ENCODE measurements at regions not wholly inside any gene's neighbourhood (a gene's known extent, or its start where the extent isn't known, plus 50 kb on each side); places are given as distances from the start of the nearest gene placed in this dataset.
"Not testable (repeated sequence)": the region's sequence is repeated elsewhere in the genome, so short reads cannot be mapped to it uniquely, and the experiment has no call there.

DNA sequence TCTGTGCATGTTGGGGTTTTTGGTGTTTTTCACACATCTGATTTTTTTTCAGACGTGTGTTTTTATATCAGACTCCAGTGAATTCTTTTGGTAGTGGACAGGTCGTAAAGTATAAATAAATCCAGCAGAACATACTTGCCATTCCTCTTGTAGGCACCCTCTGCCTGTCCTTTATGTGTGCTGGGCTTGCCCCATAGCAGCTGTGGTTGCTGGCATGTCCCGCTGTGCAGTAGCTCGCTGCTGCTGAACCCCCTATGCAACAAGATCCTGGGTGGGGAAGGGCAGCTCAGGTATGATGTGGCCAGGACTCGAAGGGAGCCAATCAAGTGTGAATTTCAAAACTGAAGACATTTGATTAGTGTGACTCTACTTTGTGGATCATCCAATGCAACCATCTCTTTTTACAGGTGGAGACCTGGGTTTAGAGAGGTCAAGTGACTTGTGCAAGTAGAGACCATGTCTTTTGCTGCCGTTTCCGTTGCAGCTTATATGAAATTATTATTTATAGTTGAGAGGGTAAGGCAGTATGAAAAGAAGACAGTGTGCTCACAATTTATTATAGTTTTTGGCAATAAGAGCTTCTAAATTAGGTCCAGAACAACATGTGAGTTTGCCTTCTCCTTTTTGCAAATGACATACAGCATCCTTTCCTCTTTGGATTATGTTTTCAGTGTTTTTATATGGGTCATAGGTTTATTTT is 350.8 kb upstream of the C2CD4B start:
- peak; percentile 48 for DNase-seq (ENCODE audit: low read depth)
- TF ChIP-seq, protein P1, sequence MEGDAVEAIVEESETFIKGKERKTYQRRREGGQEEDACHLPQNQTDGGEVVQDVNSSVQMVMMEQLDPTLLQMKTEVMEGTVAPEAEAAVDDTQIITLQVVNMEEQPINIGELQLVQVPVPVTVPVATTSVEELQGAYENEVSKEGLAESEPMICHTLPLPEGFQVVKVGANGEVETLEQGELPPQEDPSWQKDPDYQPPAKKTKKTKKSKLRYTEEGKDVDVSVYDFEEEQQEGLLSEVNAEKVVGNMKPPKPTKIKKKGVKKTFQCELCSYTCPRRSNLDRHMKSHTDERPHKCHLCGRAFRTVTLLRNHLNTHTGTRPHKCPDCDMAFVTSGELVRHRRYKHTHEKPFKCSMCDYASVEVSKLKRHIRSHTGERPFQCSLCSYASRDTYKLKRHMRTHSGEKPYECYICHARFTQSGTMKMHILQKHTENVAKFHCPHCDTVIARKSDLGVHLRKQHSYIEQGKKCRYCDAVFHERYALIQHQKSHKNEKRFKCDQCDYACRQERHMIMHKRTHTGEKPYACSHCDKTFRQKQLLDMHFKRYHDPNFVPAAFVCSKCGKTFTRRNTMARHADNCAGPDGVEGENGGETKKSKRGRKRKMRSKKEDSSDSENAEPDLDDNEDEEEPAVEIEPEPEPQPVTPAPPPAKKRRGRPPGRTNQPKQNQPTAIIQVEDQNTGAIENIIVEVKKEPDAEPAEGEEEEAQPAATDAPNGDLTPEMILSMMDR (conservative IDR thresholded peaks at IDR 0.05; ENCODE audit: low read length): no peak
- no peak overlapping the region for H3K4me3 ChIP-seq (ENCODE audit: low read length)

DNA sequence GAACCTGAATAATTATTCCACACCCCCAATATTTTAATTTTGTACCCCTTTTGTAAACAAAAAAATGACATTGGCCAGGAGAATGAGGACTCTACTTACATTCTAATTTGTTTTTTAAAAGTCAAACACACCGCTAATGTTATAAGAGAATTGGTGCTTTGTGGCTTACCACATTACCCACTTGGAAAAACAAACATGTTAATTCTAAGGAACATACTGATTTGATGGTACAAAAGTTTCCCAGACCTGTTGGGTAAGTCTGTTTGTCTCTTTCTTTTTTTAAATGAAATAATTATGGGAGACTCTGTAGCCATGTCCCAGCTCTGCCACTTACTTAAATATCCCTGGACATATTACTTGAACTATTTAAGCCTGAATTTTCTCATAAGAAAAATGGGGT is 352.5 kb upstream of the C2CD4B start:
- no peak overlapping the region for H3K4me3 ChIP-seq (ENCODE audit: low read length)
- TF ChIP-seq, protein P1 (conservative IDR thresholded peaks at IDR 0.05; ENCODE audit: low read length): no peak
- DNase-seq (ENCODE audit: low read depth): no peak

DNA sequence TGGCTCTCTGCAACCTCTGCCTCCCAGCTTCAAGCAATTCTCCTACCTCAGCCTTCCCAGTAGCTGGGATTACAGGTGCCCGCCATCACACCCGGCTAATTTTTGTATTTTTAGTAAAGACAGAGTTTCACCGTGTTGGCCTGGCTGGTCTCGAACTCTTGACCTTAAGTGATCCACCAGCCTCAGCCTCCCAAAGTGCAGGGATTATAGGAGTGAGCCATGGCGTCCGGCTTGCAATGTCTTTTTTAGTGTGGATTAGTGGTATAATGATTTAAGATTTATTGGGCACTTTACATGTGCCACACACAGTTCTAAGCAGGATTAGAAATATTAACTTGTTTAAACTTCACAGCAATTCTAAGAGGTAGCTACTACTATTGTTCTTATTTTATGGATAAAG is 353.6 kb upstream of the C2CD4B start:
- DNase-seq (ENCODE audit: low read depth); H3K4me3 ChIP-seq (ENCODE audit: low read length): not testable (repeated sequence)

DNA sequence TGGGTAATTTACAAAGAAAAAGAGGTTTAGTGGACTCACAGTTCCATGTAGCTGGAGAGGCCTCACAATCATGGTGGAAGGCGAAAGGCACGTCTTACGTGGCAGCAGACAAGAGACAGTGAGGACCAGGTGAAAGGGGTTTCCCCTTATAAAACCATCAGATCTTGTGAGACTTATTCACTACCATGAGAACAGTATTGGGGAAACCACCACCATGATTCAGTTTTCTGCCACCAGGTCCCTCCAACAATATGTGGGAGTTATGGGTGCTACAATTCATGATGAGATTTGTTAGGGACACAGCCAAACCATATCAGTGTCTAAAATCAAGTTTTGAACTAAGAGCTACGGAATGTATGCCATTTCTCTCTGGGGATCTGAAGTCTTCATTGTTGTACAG is 354.8 kb upstream of the C2CD4B start:
- no peak overlapping the region for H3K4me3 ChIP-seq (ENCODE audit: low read length)
- TF ChIP-seq, protein P1 (conservative IDR thresholded peaks at IDR 0.05; ENCODE audit: low read length): no peak
- DNase-seq (ENCODE audit: low read depth): no peak

DNA sequence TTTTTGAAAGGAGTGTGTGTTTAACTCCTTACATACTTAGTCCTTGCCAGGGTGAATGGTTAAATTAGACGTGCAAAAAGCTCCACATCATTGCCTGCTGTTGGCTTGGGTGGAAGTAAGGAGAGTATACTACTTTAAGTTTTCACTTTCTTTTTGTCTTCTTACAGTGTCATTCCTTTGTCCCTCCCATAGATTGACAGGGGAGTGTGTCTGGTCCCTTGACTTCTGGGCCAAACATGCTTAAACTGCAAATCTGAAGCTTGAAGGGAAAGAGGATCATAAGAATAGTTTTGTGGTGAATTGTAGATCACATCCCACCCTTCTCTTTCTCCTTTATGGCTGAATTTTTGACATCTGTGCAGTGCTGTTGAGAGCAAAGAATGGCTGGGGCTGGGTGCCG is 355.8 kb upstream of the C2CD4B start:
- no peak overlapping the region for H3K4me3 ChIP-seq (ENCODE audit: low read length)
- TF ChIP-seq, protein P1 (conservative IDR thresholded peaks at IDR 0.05; ENCODE audit: low read length): no peak
- no peak for DNase-seq (ENCODE audit: low read depth)

DNA sequence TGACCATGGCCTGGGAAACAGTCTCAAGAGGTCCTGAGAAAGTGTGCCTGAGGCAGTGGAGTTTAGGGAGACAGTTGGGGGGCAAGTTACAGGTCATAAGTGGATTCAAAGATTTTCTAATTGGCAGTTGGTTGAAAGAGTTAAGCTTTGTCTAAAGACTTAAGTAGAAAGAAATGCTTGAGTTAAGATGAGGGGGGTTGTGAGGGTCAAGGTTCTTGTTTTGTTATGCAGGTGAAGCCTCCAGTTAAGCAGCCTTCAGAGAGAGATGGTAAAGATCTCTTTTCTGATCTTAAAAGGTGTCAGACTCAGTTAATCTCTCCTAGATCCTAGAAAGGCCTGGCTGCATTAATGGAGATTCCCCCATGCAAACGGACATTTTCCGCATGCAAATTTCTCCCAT is 356.3 kb upstream of the C2CD4B start:
- TF ChIP-seq, protein P1 (conservative IDR thresholded peaks at IDR 0.05; ENCODE audit: low read length): no peak
- no peak overlapping the region for H3K4me3 ChIP-seq (ENCODE audit: low read length)
- DNase-seq (ENCODE audit: low read depth): no peak

DNA sequence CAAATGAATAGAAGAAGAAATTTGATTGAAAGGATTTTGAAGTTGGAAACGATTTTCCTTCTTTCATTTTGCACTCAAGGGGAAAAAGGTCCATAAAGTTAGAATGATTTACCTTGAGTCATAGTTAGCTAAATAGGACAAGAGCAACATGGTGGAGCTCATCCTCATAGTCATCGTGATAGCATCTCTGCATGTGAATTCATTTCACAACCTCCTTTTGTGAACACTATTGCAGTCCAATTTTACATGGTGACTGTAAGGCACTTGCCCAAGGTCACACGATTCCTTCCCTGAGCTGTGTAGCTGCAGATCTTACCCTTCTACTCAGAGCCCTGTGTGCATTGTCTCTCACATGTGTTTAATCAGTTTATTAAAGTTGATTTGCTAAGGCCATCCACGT is 359.8 kb upstream of the C2CD4B start:
- no peak overlapping the region for H3K4me3 ChIP-seq (ENCODE audit: low read length)
- TF ChIP-seq, protein P1 (conservative IDR thresholded peaks at IDR 0.05; ENCODE audit: low read length): no peak
- DNase-seq (ENCODE audit: low read depth): peak; percentile 48
